Epithelial cell of proximal tubule (primary cell): ENCODE measurements at regions not wholly inside any gene's neighbourhood (a gene's known extent, or its start where the extent isn't known, plus 50 kb on each side); places are given as distances from the start of the nearest gene placed in this dataset.

Source experiments
- DNase-seq: peaks from one replicate; pipeline ENCODE4 v3.0.0-alpha.2; 2011; ENCODE audit warnings: low read depth
- H3K4me3 ChIP-seq: 2 replicates; pipeline ENCODE4 v1.5.1; 2011; ENCODE audit warnings: low read depth, mild to moderate bottlenecking, low read length
- CTCF ChIP-seq: conservative IDR thresholded peaks from 2 replicates; pipeline ENCODE4 v1.5.1; 2012; ENCODE audit warnings: low read depth, mild to moderate bottlenecking, low read length

DNA sequence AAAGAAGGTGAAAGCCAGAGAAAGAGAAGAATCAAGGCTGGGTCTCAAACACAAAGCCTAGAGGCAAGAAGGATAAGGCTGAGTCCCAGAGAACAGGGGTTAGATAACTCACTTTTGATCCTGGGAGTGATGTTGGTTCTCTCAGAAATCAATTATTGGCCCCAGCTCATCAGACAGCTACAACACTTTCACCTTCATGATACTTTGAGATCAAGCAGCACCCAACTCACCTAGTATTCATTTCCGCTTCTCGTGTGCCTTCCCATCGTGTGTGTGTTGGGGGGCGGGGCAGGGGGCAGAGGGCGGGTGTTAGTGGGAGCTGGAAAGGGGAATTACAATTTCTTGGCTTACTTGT, 92.2 kb upstream of the RAD23B start:
- no peak overlapping the region for H3K4me3 ChIP-seq
- no peak for TF ChIP-seq CTCF
- no peak for DNase-seq

DNA sequence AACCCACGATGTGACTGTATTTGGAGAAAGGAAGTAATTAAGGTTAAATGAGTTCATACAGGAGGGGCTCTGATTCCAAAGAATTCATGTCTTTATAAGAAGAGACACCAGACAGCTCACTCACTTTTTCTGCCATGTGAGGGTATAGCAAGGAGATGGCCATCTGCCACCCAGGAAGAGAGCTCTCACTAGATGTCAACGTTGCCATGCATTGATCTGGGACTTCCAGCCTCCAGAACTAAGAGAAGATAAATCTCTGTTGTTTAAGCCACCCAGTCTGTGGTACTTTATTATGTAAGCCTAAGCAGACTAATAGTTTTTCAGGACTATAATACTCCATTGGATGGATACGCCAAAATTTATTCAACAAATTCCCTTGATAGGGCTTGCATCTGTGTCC, 89.8 kb upstream of the RAD23B start:
- no peak overlapping the region for H3K4me3 ChIP-seq
- DNase-seq = no peak
- no peak for TF ChIP-seq CTCF

DNA sequence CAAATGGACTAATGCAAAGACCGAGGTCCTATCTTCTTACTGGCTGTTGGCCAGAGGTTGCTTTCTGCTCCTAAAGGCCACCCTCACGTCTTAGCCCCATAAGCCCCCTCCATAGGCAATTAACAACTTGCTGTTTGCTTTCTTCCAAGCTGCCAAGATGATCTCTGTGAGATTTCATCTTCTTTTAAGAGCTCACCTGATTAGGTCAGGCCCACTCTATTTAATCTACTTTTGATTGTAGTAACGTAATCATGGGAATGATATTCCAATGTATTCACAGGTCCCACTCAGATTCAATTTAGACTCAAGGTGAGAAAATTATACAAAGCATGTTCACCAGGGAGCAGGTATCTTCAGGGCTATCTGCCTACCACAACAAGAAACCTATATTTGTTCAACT, 84.4 kb upstream of the RAD23B start:
- DNase-seq = no peak
- no peak overlapping the region for H3K4me3 ChIP-seq
- TF ChIP-seq CTCF = no peak

GRCh38 chr9:107208121-107208520, 75.0 kb upstream of the RAD23B start:
- DNase-seq = no peak
- H3K4me3 ChIP-seq = no peak overlapping the region
- no peak for TF ChIP-seq CTCF

DNA sequence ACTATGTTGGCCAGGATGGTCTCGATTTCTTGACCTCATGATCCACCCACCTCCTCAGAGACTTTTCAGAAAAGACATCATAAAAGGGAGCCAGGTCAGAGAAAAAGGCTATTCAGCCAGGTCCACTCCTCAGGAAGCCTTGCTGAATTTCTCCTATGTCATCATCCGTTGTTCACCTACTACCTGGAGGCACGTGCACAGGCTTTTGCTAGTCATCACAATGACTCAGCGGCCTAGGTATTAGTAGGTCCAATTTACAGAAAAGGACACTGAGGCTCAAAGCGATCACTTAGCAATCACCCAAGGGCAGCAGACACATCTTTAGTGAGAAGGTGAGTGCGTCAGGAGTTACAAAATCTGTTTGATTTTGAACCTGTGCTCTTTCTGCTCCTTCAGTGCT, 72.3 kb upstream of the RAD23B start:
- H3K4me3 ChIP-seq = no peak overlapping the region
- no peak for DNase-seq
- no peak for TF ChIP-seq CTCF

GRCh38 chr9:107211284-107211923, 71.7 kb upstream of the RAD23B start:
- no peak for TF ChIP-seq CTCF
- H3K4me3 ChIP-seq = no peak overlapping the region
- DNase-seq = no peak

- H3K4me3 ChIP-seq = no peak overlapping the region
- no peak for TF ChIP-seq CTCF
- no peak for DNase-seq
These were observed 70.5 kb upstream of the RAD23B start for GRCh38 chr9:107212613-107213012.
